Hepatic stellate cell (primary cell): ENCODE measurements at regions not wholly inside any gene's neighbourhood (a gene's known extent, or its start where the extent isn't known, plus 50 kb on each side); places are given as distances from the start of the nearest gene placed in this dataset.
"Not testable (repeated sequence)": the region's sequence is repeated elsewhere in the genome, so short reads cannot be mapped to it uniquely, and the experiment has no call there.

ENCODE experiments used
- DNase-seq: peaks from one replicate; pipeline ENCODE4 v3.0.0; 2011; ENCODE audit warnings: low spot score

GRCh38 chr1:121443001-121443540 lies 258.3 kb downstream of the SRGAP2C start:
- no peak for DNase-seq

DNA sequence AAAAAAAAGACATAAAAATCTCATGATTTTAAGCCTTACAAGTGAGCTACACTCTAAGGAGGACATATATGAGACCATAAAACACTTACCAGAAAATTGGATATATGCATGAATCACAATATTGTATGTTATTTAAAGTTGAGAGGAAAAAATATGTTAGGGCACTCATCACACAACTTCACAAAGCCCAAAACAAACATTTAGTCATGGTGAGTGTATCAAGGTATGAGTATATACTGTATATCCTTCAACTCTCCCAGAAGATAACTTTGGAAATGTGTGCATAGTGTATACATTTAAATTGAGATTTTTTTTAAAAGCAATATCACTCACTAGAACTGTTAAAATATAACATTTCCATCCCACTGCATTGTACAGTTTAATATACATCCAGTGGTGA lies 259.3 kb downstream of the SRGAP2C start:
- no peak for DNase-seq

GRCh38 chr1:121445679-121446078 lies 260.9 kb downstream of the SRGAP2C start:
- no peak for DNase-seq

- not testable (repeated sequence) for DNase-seq
Observed at GRCh38 chr1:121447280-121447923, 262.6 kb downstream of the SRGAP2C start.

GRCh38 chr1:121448064-121448463 lies 263.3 kb downstream of the SRGAP2C start:
- not testable (repeated sequence) for DNase-seq

DNA sequence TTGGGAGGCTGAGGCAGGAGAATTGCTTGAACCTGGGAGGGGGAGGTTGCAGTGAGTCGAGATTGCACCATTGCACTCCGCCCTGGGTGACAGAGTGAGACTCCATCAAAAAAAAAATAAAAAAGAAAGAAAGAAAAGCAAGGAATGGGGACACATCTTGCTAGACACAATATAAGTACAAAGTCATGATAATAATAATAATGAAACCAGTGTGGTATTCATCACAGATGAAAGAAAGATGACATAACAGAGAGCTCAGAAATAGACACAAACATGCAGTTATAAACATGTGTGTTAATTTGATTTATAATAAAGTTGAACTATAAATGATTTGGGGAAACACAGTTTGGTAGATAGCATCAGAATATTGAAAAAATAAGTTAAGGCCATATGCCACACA lies 264.1 kb downstream of the SRGAP2C start:
- no peak for DNase-seq

DNA sequence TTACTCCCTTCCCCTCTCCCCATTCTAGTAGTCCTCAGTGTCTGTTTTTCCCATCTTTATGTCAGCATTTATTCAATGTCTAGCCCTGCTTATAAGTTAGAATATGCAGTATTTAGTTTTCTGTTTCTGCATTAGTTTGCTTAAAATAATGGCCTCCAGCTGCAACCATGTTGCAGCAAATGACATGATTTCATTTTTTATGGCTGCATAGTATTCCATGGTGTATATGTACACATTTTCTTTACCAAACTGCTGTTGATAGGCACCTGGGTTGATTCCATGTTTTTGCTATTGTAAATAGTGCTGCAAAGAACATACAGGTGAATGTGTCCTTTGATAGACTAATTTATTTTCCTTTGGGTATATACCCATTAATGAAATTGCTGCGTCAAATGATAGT lies 267.7 kb downstream of the SRGAP2C start:
- no peak for DNase-seq

DNA sequence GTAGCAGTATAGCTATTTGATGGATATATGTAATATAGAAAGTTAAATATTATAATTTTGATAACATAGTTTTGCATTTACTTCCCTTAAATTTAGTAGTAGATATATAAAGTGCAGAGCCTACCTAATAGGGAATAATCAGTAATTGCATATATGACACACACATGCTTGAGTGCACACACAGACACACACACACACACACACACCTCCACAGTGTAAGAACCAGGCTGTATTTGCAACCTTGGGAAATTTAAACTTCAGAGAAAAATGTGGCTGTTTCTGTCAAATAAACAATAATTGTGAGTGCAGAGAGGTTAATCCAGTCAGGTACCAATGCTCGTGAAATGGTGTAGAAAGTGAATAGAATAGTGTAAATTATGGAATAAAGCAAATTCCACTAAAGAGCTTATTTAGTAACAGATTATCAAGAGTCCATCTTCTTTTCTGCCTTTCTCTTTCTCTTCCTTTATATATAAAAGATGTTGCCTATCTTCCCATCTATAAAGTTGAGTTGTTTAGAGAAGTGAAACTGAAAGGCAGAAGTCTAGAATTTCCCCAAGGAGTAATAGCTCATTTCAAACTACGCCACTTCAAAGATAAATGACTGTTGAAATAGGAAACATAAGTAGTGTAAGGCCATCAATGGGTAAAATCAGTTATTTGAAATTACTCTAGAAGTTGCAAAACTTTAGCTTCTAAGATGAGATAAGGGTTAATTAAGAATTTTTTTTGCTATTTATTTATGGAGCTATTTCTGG lies 273.7 kb downstream of the SRGAP2C start:
- no peak for DNase-seq

GRCh38 chr1:121459235-121459634 lies 274.5 kb downstream of the SRGAP2C start:
- no peak for DNase-seq

DNA sequence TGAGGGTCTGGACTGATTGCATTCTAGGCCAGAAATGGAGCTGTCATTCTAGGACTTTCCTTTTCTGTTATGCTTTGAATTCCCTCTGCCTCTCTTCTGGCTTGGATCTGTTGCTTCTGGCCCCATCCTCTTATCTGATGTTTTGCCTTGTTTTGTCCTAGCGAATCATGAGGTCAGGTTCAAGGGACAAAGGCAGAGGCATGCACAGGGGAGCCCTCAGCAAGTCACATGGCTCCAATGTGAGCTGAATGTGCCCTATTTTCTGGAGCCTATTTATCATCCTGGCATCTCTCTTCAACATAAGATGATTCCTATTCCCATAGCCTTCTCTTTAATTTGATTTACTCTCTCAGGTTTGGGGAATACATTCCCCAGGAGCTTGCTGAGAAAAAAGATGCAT lies 284.6 kb downstream of the SRGAP2C start:
- not testable (repeated sequence) for DNase-seq

GRCh38 chr1:121470401-121470800 lies 285.6 kb downstream of the SRGAP2C start:
- DNase-seq, result not testable (repeated sequence)

GRCh38 chr1:121471523-121471922 lies 286.7 kb downstream of the SRGAP2C start:
- DNase-seq, result no peak

- DNase-seq, result no peak
Observed at GRCh38 chr1:121472017-121472416, 287.2 kb downstream of the SRGAP2C start.

DNA sequence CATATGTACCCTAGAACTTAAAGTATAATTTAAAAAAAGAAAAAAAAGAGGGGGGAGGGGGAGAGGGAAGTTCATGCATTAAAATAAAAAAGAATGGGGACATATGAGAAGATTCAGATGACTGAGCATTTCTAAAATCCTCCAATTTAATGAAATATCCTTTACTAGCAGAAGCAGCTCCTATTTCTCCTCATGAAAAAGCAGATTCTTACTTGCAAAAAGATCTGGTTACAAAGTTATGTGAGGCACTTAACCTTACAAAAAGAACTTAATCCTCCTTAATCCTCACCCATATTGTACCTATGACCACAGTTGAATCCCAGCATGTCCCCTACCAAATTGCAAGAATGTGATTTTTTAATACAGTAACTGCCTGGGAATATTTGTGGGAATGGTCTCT lies 298.5 kb downstream of the SRGAP2C start:
- DNase-seq, result no peak

GRCh38 chr1:121483961-121484424 lies 299.2 kb downstream of the SRGAP2C start:
- DNase-seq, result peak; percentile 8

GRCh38 chr1:121494796-121495195 lies 310.0 kb downstream of the SRGAP2C start:
- not testable (repeated sequence) for DNase-seq

DNA sequence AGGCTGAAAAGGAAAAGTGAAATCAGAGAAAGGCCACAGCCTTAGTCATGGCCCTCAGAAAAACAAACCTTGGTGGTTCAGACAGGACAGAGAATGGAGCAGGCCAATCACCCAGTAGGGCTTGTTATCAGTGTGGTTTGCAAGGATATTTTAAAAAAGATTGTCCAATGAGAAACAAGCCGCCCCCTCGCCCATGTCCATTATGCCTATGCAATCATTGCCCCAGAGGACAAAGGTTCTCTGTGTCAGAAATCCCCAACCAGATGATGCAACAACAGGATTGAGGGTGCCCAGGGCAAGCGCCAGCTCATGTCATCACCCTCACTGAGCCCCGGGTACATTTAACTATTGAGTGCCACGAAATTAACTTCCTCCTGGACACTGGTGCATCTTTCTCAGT lies 326.7 kb downstream of the SRGAP2C start:
- DNase-seq, result not testable (repeated sequence)

- DNase-seq, result not testable (repeated sequence)
Observed at GRCh38 chr1:121511876-121512275, 327.1 kb downstream of the SRGAP2C start.

DNA sequence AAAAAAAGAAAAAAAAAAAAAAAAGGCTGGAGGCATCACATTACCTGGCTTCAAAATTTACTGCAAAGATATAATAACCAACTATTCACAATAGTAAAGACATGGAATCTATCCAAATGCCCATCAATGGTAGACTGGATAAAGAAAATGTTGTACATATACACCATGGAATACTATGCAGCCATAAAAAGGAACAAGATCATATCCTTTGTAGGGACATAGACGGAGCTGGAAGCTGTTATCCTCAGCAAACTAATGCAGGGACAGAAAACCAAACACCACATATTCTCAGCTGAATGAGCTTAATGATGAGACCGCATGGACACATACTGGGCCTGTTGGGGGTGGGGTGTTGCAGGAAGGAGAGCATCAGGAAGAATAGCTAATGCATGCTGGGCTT lies 330.5 kb downstream of the SRGAP2C start:
- no peak for DNase-seq

DNA sequence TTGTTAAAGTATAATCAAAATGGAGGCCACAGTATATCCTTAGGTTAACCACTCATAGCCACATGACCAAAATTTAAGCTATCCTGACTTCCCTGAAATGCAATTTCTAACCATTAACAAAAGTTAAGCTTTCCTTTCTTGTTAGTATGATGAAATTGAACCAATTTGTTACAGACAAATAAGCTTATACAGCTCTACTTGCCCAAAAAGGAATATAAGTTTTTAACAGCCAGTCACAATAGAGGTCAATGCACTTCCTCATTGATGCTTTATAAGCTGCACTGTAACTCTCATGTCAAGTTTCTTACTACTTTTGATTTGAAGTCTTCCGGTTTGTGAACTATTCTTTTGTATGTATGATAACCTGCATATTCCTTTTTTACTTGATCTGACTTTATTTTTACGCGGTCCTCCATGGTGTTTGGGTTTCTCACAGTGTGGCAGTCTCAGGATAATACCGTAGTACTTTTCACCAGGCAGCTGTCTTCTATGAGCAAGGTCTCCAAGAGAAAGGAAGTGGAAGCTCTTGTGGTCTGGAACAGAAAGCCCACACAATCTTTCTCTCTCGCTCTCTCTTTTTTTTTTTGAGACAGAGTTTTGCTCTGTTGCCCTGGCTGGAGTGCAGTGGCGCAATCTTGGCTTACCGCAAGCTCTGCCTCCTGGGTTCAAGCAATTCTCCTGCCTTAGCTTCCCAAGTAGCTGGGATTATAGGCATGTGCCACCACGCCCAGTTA lies 331.6 kb downstream of the SRGAP2C start:
- DNase-seq, result no peak

GRCh38 chr1:121517586-121518230 lies 332.9 kb downstream of the SRGAP2C start:
- DNase-seq, result no peak

DNA sequence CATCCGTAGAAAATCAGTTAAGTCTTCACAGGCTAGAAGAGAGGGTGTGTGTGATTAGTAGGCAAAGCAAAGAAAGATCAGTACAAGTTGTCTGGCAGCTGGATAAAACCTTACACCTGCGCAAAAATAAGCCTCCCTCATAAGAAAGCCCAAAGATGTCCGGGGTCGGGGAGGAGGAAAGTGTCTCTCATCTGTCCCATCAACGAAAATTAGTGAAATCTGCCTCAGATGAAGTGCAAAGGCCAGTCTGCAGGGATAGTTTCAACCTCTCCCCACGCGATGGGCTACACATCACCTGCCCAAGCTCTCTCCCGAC lies 333.9 kb downstream of the SRGAP2C start:
- no peak for DNase-seq
